ENCODE measurements at regions not wholly inside any gene's neighbourhood (a gene's known extent, or its start where the extent isn't known, plus 50 kb on each side); places are given as distances from the start of the nearest gene placed in this dataset.

DNA sequence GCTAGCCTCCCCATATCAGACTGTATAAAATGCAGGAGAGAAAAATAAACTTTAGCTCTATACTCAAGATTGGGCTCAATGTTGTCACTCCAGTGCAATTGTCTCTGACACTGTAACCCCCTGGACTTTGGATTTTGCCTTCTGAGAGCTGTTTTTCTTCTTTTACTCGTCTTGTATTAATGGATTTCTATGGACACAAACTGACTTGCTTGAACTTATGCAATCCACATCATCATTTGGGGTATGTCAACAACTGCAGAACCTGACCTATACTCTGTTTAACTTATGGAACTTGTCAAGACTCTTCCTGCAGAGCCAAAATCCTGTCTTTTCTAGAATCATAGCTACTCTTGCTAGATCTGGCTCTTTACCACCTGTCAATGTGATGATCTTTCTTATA is 257.8 kb upstream of the DCC start:
- Histone ChIP-seq H3K27ac (replicated peaks) (no peak overlapping the region), H3K27me3 (ENCODE audit: insufficient read depth, poor library complexity, severe bottlenecking) (no peaks in the 10 kb centered on the region), H3K4me3 (replicated peaks; ENCODE audit: insufficient read depth, low read length) (no peak overlapping the region)
- TF ChIP-seq GABPA (IDR thresholded peaks at IDR 0.05; ENCODE audit: low read depth): no peak
- TF ChIP-seq, protein P1, sequence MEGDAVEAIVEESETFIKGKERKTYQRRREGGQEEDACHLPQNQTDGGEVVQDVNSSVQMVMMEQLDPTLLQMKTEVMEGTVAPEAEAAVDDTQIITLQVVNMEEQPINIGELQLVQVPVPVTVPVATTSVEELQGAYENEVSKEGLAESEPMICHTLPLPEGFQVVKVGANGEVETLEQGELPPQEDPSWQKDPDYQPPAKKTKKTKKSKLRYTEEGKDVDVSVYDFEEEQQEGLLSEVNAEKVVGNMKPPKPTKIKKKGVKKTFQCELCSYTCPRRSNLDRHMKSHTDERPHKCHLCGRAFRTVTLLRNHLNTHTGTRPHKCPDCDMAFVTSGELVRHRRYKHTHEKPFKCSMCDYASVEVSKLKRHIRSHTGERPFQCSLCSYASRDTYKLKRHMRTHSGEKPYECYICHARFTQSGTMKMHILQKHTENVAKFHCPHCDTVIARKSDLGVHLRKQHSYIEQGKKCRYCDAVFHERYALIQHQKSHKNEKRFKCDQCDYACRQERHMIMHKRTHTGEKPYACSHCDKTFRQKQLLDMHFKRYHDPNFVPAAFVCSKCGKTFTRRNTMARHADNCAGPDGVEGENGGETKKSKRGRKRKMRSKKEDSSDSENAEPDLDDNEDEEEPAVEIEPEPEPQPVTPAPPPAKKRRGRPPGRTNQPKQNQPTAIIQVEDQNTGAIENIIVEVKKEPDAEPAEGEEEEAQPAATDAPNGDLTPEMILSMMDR (IDR thresholded peaks at IDR 0.05; ENCODE audit: insufficient read depth, low read length): no peak
- no peak for TF ChIP-seq SPI1 (IDR thresholded peaks at IDR 0.05; ENCODE audit: borderline replicate concordance, low read depth)
- no peak for TF ChIP-seq POLR2AphosphoS5 (IDR thresholded peaks at IDR 0.05; ENCODE audit: low read depth)
- TF ChIP-seq, protein P2, sequence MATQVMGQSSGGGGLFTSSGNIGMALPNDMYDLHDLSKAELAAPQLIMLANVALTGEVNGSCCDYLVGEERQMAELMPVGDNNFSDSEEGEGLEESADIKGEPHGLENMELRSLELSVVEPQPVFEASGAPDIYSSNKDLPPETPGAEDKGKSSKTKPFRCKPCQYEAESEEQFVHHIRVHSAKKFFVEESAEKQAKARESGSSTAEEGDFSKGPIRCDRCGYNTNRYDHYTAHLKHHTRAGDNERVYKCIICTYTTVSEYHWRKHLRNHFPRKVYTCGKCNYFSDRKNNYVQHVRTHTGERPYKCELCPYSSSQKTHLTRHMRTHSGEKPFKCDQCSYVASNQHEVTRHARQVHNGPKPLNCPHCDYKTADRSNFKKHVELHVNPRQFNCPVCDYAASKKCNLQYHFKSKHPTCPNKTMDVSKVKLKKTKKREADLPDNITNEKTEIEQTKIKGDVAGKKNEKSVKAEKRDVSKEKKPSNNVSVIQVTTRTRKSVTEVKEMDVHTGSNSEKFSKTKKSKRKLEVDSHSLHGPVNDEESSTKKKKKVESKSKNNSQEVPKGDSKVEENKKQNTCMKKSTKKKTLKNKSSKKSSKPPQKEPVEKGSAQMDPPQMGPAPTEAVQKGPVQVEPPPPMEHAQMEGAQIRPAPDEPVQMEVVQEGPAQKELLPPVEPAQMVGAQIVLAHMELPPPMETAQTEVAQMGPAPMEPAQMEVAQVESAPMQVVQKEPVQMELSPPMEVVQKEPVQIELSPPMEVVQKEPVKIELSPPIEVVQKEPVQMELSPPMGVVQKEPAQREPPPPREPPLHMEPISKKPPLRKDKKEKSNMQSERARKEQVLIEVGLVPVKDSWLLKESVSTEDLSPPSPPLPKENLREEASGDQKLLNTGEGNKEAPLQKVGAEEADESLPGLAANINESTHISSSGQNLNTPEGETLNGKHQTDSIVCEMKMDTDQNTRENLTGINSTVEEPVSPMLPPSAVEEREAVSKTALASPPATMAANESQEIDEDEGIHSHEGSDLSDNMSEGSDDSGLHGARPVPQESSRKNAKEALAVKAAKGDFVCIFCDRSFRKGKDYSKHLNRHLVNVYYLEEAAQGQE (IDR thresholded peaks at IDR 0.05; ENCODE audit: insufficient replicate concordance, low read depth): no peak
- DNase-seq (ENCODE audit: low read depth in 1 of 2, low spot score in 1 of 2): no peak

DNA sequence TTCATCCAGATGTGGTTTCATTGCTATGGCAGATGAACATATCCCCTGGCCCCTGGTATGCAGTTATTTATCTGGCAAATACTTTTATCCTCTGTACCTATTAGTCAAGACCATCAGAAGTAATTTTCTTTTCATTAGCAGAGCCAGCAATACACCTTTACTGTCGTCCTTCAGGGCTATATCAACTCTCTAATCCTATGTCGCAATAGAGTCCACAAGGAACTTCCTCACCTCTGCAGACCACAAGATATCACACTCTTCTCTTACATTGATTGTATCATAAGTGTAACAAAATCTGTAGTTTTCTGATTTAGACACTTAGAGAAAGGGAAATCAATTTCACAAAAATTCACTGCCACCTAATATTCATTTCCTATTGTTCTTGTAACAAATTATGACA is 252.9 kb upstream of the DCC start:
- DNase-seq (ENCODE audit: low read depth in 1 of 2, low spot score in 1 of 2): no peak
- no peaks in the 10 kb centered on the region for H3K27me3 ChIP-seq (ENCODE audit: insufficient read depth, poor library complexity, severe bottlenecking)
- H3K27ac ChIP-seq (replicated peaks): no peak overlapping the region
- TF ChIP-seq POLR2AphosphoS5 (IDR thresholded peaks at IDR 0.05; ENCODE audit: low read depth): no peak
- TF ChIP-seq, protein P1 (IDR thresholded peaks at IDR 0.05; ENCODE audit: insufficient read depth, low read length): no peak
- TF ChIP-seq GABPA (IDR thresholded peaks at IDR 0.05; ENCODE audit: low read depth): no peak
- TF ChIP-seq, protein P2 (IDR thresholded peaks at IDR 0.05; ENCODE audit: insufficient replicate concordance, low read depth): no peak
- TF ChIP-seq SPI1 (IDR thresholded peaks at IDR 0.05; ENCODE audit: borderline replicate concordance, low read depth): no peak
- H3K4me3 ChIP-seq (replicated peaks; ENCODE audit: insufficient read depth, low read length): no peak overlapping the region

DNA sequence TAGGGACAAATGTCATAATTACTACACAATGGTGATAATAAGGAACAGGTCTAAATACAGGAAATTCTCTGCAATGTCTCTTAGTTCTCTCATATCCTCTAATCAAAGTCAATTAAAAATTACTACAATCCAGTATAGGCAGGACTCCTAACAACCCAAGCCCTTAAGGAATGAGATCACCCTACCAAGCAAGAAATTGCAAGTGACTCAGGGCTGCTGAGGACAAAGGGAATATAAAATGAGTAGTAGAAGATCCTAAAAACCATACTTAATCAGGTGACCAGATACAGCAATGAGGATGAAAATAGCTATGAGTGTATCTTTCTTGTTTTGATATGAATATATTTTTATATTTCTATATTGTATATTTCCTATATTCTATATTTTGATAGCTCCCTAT is 250.0 kb upstream of the DCC start:
- DNase-seq (ENCODE audit: low read depth in 1 of 2, low spot score in 1 of 2): no peak
- H3K4me3 ChIP-seq (replicated peaks; ENCODE audit: insufficient read depth, low read length): no peak overlapping the region
- H3K27ac ChIP-seq (replicated peaks): no peak overlapping the region
- TF ChIP-seq, protein P1 (IDR thresholded peaks at IDR 0.05; ENCODE audit: insufficient read depth, low read length): no peak
- TF ChIP-seq GABPA (IDR thresholded peaks at IDR 0.05; ENCODE audit: low read depth) (no peak), SPI1 (IDR thresholded peaks at IDR 0.05; ENCODE audit: borderline replicate concordance, low read depth) (no peak), POLR2AphosphoS5 (IDR thresholded peaks at IDR 0.05; ENCODE audit: low read depth) (no peak)
- TF ChIP-seq, protein P2 (IDR thresholded peaks at IDR 0.05; ENCODE audit: insufficient replicate concordance, low read depth): no peak
- H3K27me3 ChIP-seq (ENCODE audit: insufficient read depth, poor library complexity, severe bottlenecking): no peaks in the 10 kb centered on the region

Data from HL-60 (cell line).